ENCODE measurements at regions not wholly inside any gene's neighbourhood (a gene's known extent, or its start where the extent isn't known, plus 50 kb on each side); places are given as distances from the start of the nearest gene placed in this dataset.

DNA sequence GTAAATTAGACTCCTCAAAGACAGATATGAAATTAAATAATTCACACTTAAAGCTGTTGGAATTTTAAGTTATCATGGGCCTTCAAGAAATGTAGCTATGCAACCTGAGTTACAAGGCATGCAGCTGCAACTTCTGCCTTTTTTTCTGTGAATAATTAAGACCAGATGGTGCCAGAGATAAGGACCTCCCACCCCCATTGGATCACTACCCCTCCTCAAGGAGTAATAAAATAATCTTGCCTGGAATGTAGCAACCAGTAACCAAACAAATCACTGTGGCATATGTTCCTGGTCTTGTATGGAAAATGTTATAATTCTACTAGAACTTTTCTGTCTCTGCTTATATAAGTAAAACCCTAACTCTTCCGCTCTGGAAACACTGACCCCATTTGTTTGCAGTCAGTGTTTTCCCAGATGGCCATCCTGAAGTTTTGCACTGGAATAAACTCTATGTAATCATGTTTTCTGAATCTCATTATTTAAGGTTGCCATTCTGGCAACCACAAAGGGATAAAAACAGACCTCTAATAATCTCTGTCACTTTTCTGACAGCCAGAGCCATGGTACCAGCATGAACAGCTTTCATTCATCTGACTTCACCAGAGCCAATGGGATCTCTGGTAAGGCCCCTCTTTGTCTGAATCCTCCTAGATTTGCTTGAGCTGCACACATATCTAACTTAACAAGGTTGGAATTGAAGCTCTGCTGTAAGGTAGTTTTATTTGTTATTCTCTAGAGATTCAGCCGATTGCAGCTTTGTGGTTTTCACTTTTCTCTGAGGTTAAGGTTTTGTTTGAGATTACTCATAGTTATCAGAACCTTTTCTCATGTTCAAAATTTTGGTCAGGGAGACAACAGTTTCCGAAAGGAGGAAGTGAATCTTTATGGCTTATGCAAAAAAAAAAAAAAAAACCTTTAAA is 274.6 kb downstream of the NAF1 start:
- DNase-seq (ENCODE audit: low read depth): no peak
- H3K4me3 ChIP-seq (ENCODE audit: control insufficient read depth, low read depth, low read length): no peak overlapping the region
- TF ChIP-seq CTCF (IDR thresholded peaks at IDR 0.05; ENCODE audit: control insufficient read depth, insufficient read depth, low read depth, low read length, missing control alignments): no peak

GRCh38 chr4:162878096-162878495 is 288.6 kb downstream of the NAF1 start:
- H3K4me3 ChIP-seq (ENCODE audit: control insufficient read depth, low read depth, low read length): no peak overlapping the region
- no peak for DNase-seq (ENCODE audit: low read depth)
- TF ChIP-seq CTCF (IDR thresholded peaks at IDR 0.05; ENCODE audit: control insufficient read depth, insufficient read depth, low read depth, low read length, missing control alignments): no peak

- DNase-seq (ENCODE audit: low read depth): no peak
- no peak for TF ChIP-seq CTCF (IDR thresholded peaks at IDR 0.05; ENCODE audit: control insufficient read depth, insufficient read depth, low read depth, low read length, missing control alignments)
Observed at GRCh38 chr4:162874748-162875147, 291.9 kb downstream of the NAF1 start.

GRCh38 chr4:162871990-162872389 is 294.7 kb downstream of the NAF1 start:
- DNase-seq (ENCODE audit: low read depth): no peak
- TF ChIP-seq CTCF (IDR thresholded peaks at IDR 0.05; ENCODE audit: control insufficient read depth, insufficient read depth, low read depth, low read length, missing control alignments): no peak
- H3K4me3 ChIP-seq (ENCODE audit: control insufficient read depth, low read depth, low read length): no peak overlapping the region

More at GRCh38 chr4:162874748-162875147, 291.9 kb downstream of the NAF1 start:
- no peak overlapping the region for H3K4me3 ChIP-seq (ENCODE audit: control insufficient read depth, low read depth, low read length)

- DNase-seq (ENCODE audit: low read depth): no peak
- TF ChIP-seq CTCF (IDR thresholded peaks at IDR 0.05; ENCODE audit: control insufficient read depth, insufficient read depth, low read depth, low read length, missing control alignments): no peak
- H3K4me3 ChIP-seq (ENCODE audit: control insufficient read depth, low read depth, low read length): no peak overlapping the region
Observed at GRCh38 chr4:162869157-162869556, 297.5 kb downstream of the NAF1 start.

DNA sequence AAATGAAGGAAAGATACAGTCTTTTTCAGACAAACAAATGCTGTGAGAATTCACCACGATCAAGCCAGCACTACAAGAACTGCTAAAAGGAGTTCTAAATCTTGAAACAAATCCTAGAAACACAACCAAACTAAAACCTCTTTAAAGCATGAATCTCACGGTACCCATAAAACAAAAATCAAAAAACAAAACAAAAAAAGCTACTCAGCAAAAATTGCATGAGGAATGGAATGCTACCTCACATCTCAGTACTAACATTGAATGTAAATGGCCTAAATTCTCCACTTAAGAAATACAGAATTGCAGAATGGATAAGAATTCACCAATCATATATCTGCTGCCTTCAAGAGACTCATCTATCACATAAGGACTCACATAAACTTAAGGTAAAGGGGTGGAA is 300.1 kb downstream of the NAF1 start:
- no peak for TF ChIP-seq CTCF (IDR thresholded peaks at IDR 0.05; ENCODE audit: control insufficient read depth, insufficient read depth, low read depth, low read length, missing control alignments)
- H3K4me3 ChIP-seq (ENCODE audit: control insufficient read depth, low read depth, low read length): no peak overlapping the region
- DNase-seq (ENCODE audit: low read depth): no peak
